HG03175 (cell line): ENCODE measurements at regions not wholly inside any gene's neighbourhood (a gene's known extent, or its start where the extent isn't known, plus 50 kb on each side); places are given as distances from the start of the nearest gene placed in this dataset.

Experiments
- ATAC-seq: cut with Tn5 transposase; IDR thresholded peaks from one replicate; pipeline ENCODE4 v1.9.1; 2021; ENCODE audit warnings: mild to moderate bottlenecking, moderate library complexity; ENCODE audit not compliant: unreplicated experiment

DNA sequence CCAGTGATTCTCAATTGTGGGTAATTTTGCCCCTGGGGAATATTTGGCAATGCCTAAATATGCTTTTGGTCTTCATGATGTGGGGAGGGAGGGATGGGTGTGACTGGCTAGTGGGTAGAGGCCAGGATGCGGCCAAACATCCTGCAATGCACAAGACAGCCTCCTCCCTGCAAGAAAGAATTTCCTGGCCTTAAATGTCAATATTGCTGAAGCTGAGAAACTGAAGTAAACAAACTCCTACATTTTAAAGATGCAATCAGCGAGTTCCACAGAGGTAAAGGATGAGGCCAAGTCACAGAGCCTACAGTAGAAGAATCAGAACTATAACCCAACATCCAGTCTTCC is 272.9 kb upstream of the EPHA4 start:
- no peak for ATAC-seq

DNA sequence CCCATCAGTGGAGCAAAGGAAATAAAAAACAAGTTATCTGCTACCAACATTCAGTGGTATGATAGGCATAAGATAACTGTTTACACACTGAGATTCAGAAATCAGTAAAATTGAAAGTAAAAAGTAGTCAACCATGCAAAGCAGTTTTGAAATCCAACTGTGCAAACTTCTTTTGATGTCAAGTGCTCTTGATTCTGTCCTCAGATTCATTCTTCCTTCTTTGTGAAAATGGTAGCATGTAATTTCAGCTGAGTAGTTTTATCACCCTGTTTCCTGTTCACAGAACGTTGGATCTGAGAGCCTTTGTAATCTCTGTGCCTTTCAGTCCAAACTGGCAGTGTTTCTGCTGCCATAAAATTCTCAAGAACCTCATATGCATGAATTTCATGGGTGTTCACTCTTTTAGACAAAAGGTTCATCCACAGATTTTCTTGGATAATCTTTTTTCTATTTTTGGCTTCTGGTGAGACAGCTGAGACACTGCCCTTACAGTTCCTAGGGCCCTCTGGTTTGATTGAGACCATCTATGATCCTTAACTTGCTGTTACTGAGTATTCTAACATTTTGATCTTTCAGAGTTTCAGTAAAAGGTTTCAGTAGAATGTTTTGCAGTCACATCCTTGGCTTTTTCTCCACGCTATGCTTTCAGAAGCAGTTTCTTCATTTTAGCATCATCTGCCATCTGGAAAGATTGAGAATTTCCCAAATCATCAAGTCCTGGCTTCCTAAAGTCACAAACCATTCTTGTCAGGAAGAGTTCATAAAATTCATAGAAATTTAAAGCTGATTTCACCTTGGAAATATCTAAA is 272.3 kb upstream of the EPHA4 start:
- ATAC-seq, result peak; percentile 72

GRCh38 chr2:221836095-221836494 is 264.0 kb upstream of the EPHA4 start:
- no peak for ATAC-seq

GRCh38 chr2:221833966-221834365 is 261.9 kb upstream of the EPHA4 start:
- ATAC-seq, result no peak

GRCh38 chr2:221831051-221831450 is 258.9 kb upstream of the EPHA4 start:
- no peak for ATAC-seq

DNA sequence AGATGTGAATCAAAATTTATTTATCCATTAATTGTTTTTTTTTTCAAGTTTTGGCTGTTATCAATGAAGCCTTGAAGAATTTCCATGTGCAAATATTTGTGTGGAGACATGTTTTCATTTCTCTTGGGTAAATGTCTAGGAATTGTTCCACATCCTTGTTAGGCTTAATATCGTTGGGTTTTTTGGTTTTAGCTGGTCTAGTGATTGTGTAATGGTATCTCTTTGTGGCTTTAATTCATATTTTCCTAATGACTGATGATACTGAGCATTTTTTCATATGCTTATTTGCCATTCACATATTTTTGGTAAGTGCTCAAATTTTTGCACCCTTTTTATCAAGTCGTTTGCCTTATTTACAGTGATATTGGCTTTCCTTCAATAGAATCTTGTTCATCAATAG is 250.3 kb upstream of the EPHA4 start:
- no peak for ATAC-seq

- no peak for ATAC-seq
Observed at GRCh38 chr2:221818616-221819320, 246.7 kb upstream of the EPHA4 start.

- no peak for ATAC-seq
Observed at GRCh38 chr2:221817878-221818277, 245.8 kb upstream of the EPHA4 start.

- ATAC-seq, result no peak
Observed at GRCh38 chr2:221817052-221817451, 244.9 kb upstream of the EPHA4 start.

- no peak for ATAC-seq
Observed at GRCh38 chr2:221816566-221816965, 244.5 kb upstream of the EPHA4 start.

DNA sequence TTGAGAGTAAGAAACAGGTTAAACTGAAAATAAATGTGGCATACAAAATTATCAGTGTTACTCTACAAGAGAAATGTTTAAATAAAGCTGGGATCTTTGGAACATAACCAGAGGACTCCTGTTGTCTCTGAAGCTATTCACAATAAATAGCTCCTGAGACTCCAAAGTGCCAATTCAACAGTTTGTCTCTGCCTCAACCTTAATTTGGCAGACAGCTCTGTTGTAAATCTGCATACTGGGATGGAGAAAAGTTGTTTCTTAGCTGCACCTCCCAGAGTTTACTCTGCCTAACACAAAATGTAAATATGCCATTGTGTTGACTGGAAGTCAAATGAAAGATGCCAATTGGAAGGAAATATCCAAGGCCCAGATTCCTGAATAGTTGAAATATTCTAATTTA is 238.5 kb upstream of the EPHA4 start:
- no peak for ATAC-seq

- no peak for ATAC-seq
Observed at GRCh38 chr2:221810245-221810644, 238.1 kb upstream of the EPHA4 start.

GRCh38 chr2:221808488-221808887 is 236.4 kb upstream of the EPHA4 start:
- ATAC-seq, result no peak

DNA sequence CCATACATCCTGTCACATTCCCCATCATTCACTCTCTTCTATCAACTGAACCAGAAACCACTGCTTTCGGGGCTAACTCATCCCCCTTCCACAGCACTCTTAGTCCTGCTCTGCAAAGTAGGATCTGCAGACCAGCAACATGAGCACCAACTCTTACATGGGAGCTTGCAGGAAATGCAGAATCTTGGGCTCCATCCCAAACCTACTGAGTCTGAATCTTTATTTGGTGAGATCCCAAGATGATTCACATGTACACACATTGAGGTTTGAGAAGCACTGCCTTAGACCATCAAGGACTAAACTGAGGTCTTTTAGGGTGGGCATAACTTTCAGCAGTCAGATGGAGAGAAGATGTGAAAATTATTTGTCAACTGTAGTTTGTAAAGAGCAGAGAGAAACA is 235.6 kb upstream of the EPHA4 start:
- no peak for ATAC-seq

GRCh38 chr2:221802089-221802488 is 230.0 kb upstream of the EPHA4 start:
- no peak for ATAC-seq

GRCh38 chr2:221792971-221793521 is 220.9 kb upstream of the EPHA4 start:
- no peak for ATAC-seq

GRCh38 chr2:221791844-221792243 is 219.7 kb upstream of the EPHA4 start:
- ATAC-seq, result no peak

DNA sequence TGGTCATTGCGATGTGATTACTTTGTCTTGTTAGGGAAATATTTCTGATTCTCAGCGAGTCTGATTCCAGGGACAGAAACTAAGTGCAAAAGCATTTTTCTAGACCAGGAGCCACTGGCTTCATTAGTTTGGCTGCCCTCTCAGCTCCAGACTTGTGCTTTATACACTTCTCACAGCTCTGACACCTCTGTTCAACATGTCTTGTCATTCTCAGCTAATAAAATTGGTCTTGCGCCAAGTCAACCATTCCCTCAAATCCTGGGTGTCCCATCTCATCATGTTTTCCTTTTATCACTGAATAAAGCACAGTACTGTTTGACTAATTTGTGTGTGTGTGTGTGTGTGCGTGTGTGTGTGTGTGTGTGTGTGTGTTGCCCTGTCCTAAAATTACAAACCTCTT is 215.5 kb upstream of the EPHA4 start:
- no peak for ATAC-seq

DNA sequence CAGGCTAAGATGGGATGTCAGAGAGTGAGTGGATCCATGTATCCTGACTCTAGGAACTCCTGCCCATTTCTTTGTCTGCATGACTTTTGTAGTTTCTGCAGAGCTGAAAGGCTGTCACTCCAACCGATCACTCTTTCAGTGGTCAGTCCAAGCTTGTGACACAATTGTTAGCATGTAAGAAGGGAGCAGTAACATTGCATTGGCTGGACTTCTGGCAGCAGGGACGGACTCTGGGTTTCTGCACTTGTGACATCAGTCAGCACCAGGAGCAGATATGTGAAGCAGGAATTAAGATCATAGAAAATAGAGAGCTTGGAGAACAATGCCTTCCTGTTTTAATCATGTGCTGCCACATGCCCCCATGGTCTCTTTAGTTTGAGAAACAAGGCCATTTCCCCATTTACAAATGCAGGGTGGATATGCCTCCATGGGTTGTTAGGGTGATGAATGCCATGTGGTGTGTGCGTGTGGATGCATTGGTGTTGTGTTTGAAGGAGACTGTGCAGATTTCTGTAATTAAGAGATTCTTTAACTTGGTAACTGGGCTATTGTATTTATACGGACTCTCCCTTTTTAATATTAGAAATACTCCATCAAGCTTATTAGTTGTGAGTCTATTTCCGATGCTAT is 214.3 kb upstream of the EPHA4 start:
- ATAC-seq, result no peak

- no peak for ATAC-seq
Observed at GRCh38 chr2:221780281-221780688, 208.2 kb upstream of the EPHA4 start.

GRCh38 chr2:221779614-221780067 is 207.5 kb upstream of the EPHA4 start:
- no peak for ATAC-seq

DNA sequence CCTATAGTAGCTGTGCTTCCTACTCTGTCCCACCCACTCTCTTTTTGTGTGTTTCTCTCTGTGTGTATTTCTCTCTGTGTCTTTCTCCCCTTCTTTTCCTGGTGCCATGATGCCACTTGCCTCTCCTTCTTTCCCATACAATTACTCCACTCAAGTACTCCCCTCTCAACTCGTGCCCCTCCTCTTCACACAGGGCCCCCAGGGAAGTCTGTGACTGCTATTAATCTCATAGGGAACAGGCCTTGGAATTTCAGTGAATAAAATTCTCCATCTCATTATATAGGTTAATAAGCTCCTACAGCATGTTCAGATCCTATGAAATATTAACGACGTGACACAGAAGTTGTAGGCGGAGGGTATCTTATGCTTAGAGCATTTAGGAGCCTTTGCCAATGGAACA is 205.9 kb upstream of the EPHA4 start:
- ATAC-seq, result no peak
